ENCODE measurements at regions not wholly inside any gene's neighbourhood (a gene's known extent, or its start where the extent isn't known, plus 50 kb on each side); places are given as distances from the start of the nearest gene placed in this dataset.
"Not testable (repeated sequence)": the region's sequence is repeated elsewhere in the genome, so short reads cannot be mapped to it uniquely, and the experiment has no call there.

- DNase-seq (ENCODE audit: extremely low spot score, insufficient read length, low read depth); FAIRE-seq: not testable (repeated sequence)
Observed at GRCh38 chr1:148325031-148325430, 158.1 kb downstream of the PPIAL4G start.

DNA sequence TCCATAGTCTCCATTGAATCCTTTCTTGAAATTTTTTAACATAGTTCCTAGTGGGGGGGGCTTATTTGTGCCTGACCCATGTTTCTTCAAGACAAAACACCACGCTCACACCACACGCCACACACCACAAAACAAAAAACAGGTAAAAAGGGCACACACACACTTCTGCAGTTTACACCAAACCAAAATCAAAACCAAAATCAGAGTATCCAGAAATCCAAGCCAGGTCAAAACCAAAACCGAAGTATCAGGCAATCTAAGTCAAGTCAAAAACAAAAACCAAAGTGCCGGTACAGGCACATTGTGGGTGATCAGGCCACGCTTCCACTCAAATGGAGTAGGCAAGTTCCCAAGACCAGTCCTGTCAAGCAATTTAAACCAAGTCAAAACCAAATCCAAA, 158.6 kb downstream of the PPIAL4G start:
- FAIRE-seq; DNase-seq (ENCODE audit: extremely low spot score, insufficient read length, low read depth): not testable (repeated sequence)

GRCh38 chr1:148320079-148320478, 163.0 kb downstream of the PPIAL4G start:
- not testable (repeated sequence) for FAIRE-seq; DNase-seq (ENCODE audit: extremely low spot score, insufficient read length, low read depth)

DNA sequence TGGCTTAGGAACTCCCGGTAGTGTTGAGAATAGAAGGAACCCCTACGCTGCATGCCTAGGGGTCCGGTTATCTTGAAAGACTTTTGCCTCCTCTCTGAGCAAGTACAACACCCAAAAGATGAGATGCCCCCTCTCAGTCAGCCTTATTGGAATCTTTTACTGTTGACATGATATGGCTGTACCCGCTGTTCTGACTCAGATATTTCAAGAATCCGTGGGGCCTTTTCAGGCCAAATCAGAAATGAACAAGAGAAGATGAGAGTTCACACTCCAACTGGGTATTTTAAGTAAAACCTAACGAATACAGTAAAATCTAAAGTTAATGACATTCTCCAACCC, 164.2 kb downstream of the PPIAL4G start:
- FAIRE-seq (no peak), DNase-seq (ENCODE audit: extremely low spot score, insufficient read length, low read depth) (no peak)

DNA sequence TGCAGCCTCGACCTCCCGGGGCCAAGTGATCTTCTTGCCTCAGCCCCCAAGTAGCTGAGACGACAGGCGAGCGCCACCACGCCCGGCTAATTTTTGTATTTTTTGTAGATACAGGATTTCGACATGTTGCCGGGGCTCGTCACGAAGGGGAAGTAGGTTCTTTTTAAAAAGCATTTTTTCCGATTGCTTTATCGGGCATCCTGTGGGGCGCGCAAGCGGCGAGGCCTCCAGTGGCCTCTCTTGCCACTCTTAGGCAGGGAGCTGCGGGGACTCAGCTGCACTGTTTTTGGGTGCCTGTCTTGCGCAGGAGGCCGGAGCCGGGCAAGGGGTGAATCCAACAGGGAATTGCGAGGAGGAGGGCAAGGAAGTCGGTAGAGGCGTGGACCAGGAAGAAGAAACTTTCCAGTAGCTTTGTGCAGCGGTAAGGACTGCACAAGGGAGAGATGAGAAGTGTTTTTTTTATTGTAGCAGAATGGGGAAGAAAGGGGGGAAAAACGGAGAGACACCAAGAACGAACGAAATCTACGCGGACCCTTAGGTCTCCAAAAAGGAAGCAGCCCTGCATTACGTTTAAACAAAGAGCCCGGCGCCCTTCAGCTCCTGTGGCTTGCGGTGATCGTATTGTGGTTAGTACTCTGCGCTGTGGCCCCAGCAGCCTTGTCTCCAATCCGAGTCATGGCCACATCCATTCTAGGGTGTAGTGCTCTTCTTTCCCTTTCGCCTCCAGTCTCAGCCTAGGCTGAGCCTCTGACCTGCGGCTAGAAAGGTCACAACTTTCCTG, 164.8 kb downstream of the PPIAL4G start:
- DNase-seq (ENCODE audit: extremely low spot score, insufficient read length, low read depth) (peak; percentile 40), FAIRE-seq (peak; percentile 87)

DNA sequence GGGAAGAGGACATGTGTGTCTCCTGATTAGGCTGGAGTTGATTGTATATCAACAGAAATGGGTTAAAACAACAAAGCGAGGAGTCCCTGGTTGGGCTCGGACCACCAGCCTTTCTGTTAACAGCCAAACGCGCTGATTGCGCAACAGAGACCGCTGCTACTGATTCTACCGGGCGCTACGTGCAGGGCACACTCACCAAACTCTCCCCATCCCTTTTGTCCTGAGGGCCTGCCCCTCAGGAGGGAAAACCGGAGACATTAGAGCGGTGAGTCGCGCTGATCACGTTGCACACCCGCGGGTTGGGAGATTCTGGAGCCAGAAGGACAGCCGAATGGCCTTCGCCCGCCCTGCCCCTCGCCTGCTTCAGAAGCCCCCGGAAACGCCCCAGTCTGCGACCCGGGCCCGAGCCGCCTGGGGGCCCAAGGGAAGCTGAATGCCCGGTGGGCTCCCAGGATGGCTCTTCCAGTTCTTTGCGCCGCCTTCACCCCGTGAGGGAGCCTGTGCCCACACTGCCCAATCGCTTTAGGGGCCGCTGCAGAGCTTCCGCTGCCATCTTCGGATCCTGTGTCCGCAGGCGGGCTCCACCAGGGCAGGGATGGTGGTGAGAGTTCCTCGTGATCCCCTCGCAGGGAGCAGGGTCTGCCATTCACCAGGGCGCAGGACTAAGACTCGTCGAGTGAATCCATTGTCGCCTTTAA, 165.4 kb upstream of the NBPF11 start:
- FAIRE-seq (no peak), DNase-seq (ENCODE audit: extremely low spot score, insufficient read length, low read depth) (no peak)

GRCh38 chr1:148315071-148315811, 163.2 kb upstream of the NBPF11 start:
- DNase-seq (ENCODE audit: extremely low spot score, insufficient read length, low read depth), result no peak
- peak; percentile 84 for FAIRE-seq

DNA sequence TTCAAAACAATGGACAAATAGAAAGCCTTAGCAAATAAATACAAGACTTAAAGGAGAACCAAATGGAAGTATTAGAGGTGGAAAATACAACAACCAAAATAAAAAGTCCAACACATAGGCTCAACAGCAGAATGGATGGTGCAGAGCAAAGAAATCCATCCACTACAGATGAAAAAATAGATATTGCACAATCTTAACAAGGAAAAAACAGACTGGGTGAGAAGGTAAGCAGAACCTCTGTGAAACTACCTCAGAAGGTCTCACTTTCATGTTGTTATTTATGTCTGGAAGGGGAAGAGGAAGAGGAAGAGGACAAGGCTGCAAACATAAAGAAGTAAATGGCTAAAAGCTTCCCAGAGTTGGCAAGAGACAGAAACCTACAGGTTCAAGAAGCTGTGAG, 158.7 kb upstream of the NBPF11 start:
- DNase-seq (ENCODE audit: extremely low spot score, insufficient read length, low read depth), result no peak
- no peak for FAIRE-seq

GRCh38 chr1:148309940-148310500, 157.9 kb upstream of the NBPF11 start:
- no peak for FAIRE-seq

DNA sequence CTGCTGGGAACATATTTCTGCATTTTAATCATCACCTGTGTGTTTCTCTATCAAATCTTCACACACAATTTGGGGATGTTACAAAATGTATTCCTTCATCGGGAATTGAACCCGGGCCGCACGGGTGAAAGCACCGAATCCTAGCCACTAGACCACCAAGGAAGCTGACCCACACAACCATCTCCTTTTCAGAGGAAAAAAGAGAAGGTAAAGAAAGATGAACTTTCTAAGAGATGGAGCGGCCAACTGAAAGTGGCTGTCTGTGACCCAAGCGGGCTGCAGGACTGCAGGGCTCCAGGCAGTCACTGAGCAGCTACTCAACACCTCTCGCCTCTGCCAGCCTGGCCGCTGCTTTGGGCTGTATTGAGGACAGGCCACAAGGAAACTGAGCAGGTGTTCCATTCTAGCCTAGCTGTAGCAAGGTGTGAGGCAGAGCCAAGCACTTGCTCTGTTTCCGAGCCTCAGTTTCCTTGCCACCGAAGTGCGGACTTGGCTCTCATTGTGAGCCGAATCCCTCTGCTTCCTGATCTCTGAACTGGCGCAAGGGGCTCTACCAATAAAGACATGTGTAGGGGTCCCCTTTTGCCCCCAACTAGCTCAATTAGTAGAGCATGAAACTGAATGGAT, 156.9 kb upstream of the NBPF11 start:
- FAIRE-seq, result no peak
- DNase-seq (ENCODE audit: extremely low spot score, insufficient read length, low read depth), result no peak

More at GRCh38 chr1:148309940-148310500, 157.9 kb upstream of the NBPF11 start:
- DNase-seq (ENCODE audit: extremely low spot score, insufficient read length, low read depth), result no peak

DNA sequence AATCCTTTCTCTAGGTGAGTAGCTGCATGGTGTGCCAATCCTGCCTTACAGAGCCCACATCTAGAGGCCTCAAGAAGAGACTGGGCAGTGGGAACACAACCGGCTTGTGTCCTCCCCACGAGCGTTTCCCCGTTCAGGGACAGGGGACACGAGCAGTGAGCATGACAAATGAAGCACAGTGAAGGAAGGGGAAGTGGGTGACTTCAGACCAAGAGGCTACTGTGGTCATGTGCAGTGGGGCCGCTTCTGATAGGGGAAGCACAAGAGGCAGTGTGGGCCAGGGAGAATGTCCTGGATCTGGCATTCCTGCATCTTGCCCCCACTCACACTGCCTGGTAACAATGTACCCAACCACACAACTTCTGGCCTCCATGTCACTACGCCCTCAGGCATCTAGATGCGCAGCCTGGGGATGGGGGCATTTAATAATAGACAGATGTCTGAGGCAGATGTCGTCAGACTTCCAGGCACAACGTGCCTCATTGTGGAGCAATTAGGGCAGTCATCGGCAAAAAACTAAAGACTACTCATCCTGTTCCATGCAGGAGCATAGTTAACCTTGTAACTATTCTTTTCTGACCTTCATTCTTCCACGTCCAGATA, 155.6 kb upstream of the NBPF11 start:
- FAIRE-seq (no peak), DNase-seq (ENCODE audit: extremely low spot score, insufficient read length, low read depth) (no peak)

- DNase-seq (ENCODE audit: extremely low spot score, insufficient read length, low read depth); FAIRE-seq: not testable (repeated sequence)
Observed at GRCh38 chr1:148304935-148305334, 152.9 kb upstream of the NBPF11 start.

GRCh38 chr1:148302586-148303364, 150.7 kb upstream of the NBPF11 start:
- DNase-seq (ENCODE audit: extremely low spot score, insufficient read length, low read depth), result not testable (repeated sequence)
- peak; percentile 74 for FAIRE-seq

DNA sequence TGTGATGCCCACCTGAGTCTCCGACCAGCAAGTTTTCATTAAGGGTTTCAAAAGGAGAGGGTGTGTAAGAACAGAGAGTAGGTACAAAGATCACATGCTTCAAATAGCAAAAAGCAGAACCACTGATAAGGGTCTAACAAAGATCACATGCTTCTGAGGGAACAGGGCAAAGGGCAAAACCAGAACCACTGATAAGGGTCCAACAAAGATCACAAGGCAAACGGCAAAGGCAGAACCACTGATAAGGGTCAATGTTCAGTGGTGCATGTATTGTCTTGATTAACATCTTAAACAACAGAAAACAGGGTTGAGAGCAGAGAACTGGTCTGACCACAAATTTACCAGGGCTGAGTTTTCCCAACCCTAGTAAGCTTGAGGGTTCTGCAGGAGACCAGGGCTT, 145.8 kb upstream of the NBPF11 start:
- DNase-seq (ENCODE audit: extremely low spot score, insufficient read length, low read depth); FAIRE-seq: not testable (repeated sequence)

- no peak for DNase-seq (ENCODE audit: extremely low spot score, insufficient read length, low read depth)
- FAIRE-seq, result no peak
Observed at GRCh38 chr1:148296511-148296910, 144.4 kb upstream of the NBPF11 start.

- FAIRE-seq, result no peak
- no peak for DNase-seq (ENCODE audit: extremely low spot score, insufficient read length, low read depth)
Observed at GRCh38 chr1:148294116-148294807, 142.2 kb upstream of the NBPF11 start.

DNA sequence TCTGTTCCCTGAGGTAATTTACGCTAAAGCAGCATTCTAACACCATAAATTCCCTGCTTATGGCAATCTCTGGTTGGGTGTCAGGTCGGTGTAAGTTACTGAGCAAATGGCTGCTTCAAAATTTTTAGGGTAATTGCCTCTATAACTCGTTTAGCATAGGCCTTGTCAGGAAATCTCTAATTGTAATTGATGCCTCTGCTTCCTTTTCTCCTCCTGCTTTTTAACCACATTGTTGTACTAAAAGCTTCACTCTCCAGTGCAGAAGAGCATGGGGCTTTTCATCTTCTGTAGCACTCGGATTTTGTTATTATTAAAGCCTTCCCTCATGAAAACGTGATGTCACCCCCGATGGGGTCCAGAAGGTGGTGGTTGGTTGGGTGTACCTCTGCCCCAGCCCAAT, 141.6 kb upstream of the NBPF11 start:
- FAIRE-seq, result no peak
- DNase-seq (ENCODE audit: extremely low spot score, insufficient read length, low read depth), result no peak

DNA sequence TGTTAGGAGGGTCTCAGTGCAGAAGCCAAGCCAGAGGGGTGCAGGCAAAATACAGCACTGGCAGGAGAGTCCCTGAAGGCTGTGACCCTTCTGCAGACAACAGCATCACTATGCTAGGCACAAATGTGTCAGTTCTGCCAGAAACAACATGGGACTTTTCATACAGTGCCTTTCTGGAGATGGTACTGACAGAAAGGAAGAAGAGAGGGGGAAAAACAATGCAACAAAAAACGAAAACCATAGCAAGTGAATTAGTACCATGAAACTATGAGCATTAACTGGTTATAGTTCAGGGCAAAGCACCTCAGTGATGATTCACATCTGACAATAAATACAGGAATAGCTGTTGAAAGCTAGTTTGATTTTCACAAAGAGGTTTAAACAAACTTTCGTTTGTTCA, 140.8 kb upstream of the NBPF11 start:
- DNase-seq (ENCODE audit: extremely low spot score, insufficient read length, low read depth) (no peak), FAIRE-seq (no peak)

All from GM18507 (cell line).